ENCODE measurements at regions not wholly inside any gene's neighbourhood (a gene's known extent, or its start where the extent isn't known, plus 50 kb on each side); places are given as distances from the start of the nearest gene placed in this dataset.

DNA sequence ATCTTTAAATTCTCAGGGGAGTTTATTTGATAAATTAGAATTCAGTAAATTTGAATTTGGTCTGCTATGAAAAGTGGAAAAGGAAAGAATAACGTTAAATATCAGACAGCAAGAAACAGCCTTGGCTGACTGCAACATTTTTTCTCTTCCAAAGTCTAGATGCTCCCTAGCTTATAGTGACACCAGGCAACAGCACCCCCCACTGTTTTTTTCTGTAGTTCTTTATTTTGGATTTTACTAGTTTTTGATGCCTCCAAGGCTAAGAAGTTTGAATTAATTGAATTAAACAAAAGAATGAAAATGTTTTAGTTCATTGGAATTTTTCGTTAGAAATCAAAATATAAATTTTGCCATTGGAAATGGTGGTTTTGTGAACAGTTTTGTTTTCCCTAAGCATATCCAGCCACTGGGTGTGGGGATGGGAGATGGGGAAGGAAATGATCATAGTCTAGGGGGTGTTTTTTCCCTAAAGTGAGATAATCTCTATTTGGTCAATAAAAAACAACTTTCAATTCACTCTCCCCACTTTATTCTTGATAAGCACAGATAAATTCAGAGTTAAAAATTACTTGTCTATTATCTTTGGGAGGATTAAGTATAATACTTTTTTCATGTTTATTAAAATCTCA, 199.3 kb upstream of the CD180 start:
- DNase-seq (ENCODE audit: low read depth, low spot score): no peak
- TF ChIP-seq, protein P1, sequence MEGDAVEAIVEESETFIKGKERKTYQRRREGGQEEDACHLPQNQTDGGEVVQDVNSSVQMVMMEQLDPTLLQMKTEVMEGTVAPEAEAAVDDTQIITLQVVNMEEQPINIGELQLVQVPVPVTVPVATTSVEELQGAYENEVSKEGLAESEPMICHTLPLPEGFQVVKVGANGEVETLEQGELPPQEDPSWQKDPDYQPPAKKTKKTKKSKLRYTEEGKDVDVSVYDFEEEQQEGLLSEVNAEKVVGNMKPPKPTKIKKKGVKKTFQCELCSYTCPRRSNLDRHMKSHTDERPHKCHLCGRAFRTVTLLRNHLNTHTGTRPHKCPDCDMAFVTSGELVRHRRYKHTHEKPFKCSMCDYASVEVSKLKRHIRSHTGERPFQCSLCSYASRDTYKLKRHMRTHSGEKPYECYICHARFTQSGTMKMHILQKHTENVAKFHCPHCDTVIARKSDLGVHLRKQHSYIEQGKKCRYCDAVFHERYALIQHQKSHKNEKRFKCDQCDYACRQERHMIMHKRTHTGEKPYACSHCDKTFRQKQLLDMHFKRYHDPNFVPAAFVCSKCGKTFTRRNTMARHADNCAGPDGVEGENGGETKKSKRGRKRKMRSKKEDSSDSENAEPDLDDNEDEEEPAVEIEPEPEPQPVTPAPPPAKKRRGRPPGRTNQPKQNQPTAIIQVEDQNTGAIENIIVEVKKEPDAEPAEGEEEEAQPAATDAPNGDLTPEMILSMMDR (optimal IDR thresholded peaks at IDR 0.05 in 1 of 3, IDR thresholded peaks at IDR 0.05 in 1 of 3, conservative IDR thresholded peaks at IDR 0.05 in 1 of 3; ENCODE audit: extremely low read depth in 1 of 3, insufficient read depth in 2 of 3, low read length in 3 of 3): no peak
- no peak for TF ChIP-seq EZH2 (IDR thresholded peaks at IDR 0.05; ENCODE audit: low read length)
- dilution Hi-C loops (cut with MboI; ENCODE audit: extremely low pct_ligation_motif_present, low sequenced_read_pairs): no loop called here

DNA sequence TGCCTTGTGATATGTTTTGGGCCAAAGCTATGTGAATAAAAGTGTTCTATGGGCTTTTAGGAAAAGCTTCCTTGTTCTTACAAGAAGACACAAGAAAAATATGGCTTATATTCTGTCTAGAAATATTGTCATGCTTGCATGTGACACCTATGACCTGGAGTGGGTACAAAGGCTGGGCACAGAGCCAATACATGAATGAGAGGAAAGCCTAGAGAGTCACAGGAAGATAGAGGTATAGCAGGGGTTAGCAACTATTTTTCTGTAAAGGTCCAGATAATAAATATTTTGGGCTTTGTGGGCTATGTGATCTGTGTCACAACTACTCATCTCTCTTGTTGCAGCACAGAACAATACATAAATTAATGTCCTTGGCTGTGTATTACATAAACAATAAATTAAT, 196.6 kb upstream of the CD180 start:
- Histone ChIP-seq H2AFZ (ENCODE audit: control insufficient read depth, low read length) (no peak overlapping the region), H3K9me1 (ENCODE audit: control insufficient read depth, extremely low read depth, insufficient read depth, low read length) (no peaks in the 10 kb centered on the region), H3K79me2 (ENCODE audit: control insufficient read depth, insufficient read depth, low read length) (no peaks in the 10 kb centered on the region), H3K4me1 (ENCODE audit: control insufficient read depth, extremely low read depth, insufficient read depth, low read length) (no peaks in the 10 kb centered on the region), H3K27me3 (ENCODE audit: control insufficient read depth, extremely low read depth, insufficient read depth, low read length) (no peaks in the 10 kb centered on the region), H3K4me2 (ENCODE audit: control insufficient read depth, extremely low read depth, insufficient read depth, low read depth, low read length) (no peak overlapping the region), H3K36me3 (ENCODE audit: control insufficient read depth in 2 of 2, extremely low read depth in 1 of 2, insufficient read depth in 2 of 2, low read length in 2 of 2) (no peaks in the 10 kb centered on the region), H3K27ac (ENCODE audit: control insufficient read depth, insufficient read depth, low read length) (no peak overlapping the region), H3K9me3 (ENCODE audit: control insufficient read depth, low read depth, low read length) (no peaks in the 10 kb centered on the region), H4K20me1 (ENCODE audit: control insufficient read depth, extremely low read depth, insufficient read depth, low read length) (no peaks in the 10 kb centered on the region), H3K9ac (ENCODE audit: control insufficient read depth, extremely low read depth, insufficient read depth, low read length) (no peak overlapping the region), H3K4me3 (ENCODE audit: control insufficient read depth in 2 of 3, extremely low read depth in 1 of 3, insufficient read depth in 2 of 3, low read depth in 1 of 3, low read length in 3 of 3) (no peak overlapping the region)
- dilution Hi-C loops (cut with MboI; ENCODE audit: extremely low pct_ligation_motif_present, low sequenced_read_pairs): no loop called here
- TF ChIP-seq EZH2 (IDR thresholded peaks at IDR 0.05; ENCODE audit: low read length): no peak
- TF ChIP-seq, protein P1 (optimal IDR thresholded peaks at IDR 0.05 in 1 of 3, IDR thresholded peaks at IDR 0.05 in 1 of 3, conservative IDR thresholded peaks at IDR 0.05 in 1 of 3; ENCODE audit: extremely low read depth in 1 of 3, insufficient read depth in 2 of 3, low read length in 3 of 3): no peak
- DNase-seq (ENCODE audit: low read depth, low spot score): no peak
- no peak for FAIRE-seq

More for the DNA sequence above, 199.3 kb upstream of the CD180 start:
- FAIRE-seq: no peak
- H3K36me3 ChIP-seq (ENCODE audit: control insufficient read depth in 2 of 2, extremely low read depth in 1 of 2, insufficient read depth in 2 of 2, low read length in 2 of 2): no peaks in the 10 kb centered on the region
- H3K4me1 ChIP-seq (ENCODE audit: control insufficient read depth, extremely low read depth, insufficient read depth, low read length): no peaks in the 10 kb centered on the region
- no peak overlapping the region for H3K27ac ChIP-seq (ENCODE audit: control insufficient read depth, insufficient read depth, low read length)
- H3K9me3 ChIP-seq (ENCODE audit: control insufficient read depth, low read depth, low read length): no peaks in the 10 kb centered on the region
- no peaks in the 10 kb centered on the region for H3K79me2 ChIP-seq (ENCODE audit: control insufficient read depth, insufficient read depth, low read length)
- H3K9me1 ChIP-seq (ENCODE audit: control insufficient read depth, extremely low read depth, insufficient read depth, low read length): no peaks in the 10 kb centered on the region
- H2AFZ ChIP-seq (ENCODE audit: control insufficient read depth, low read length): no peak overlapping the region
- no peaks in the 10 kb centered on the region for H4K20me1 ChIP-seq (ENCODE audit: control insufficient read depth, extremely low read depth, insufficient read depth, low read length)
- H3K4me2 ChIP-seq (ENCODE audit: control insufficient read depth, extremely low read depth, insufficient read depth, low read depth, low read length): no peak overlapping the region
- H3K4me3 ChIP-seq (ENCODE audit: control insufficient read depth in 2 of 3, extremely low read depth in 1 of 3, insufficient read depth in 2 of 3, low read depth in 1 of 3, low read length in 3 of 3): no peak overlapping the region
- H3K27me3 ChIP-seq (ENCODE audit: control insufficient read depth, extremely low read depth, insufficient read depth, low read length): no peaks in the 10 kb centered on the region
- H3K9ac ChIP-seq (ENCODE audit: control insufficient read depth, extremely low read depth, insufficient read depth, low read length): no peak overlapping the region
